Ishikawa (cell line): ENCODE measurements at regions not wholly inside any gene's neighbourhood (a gene's known extent, or its start where the extent isn't known, plus 50 kb on each side); places are given as distances from the start of the nearest gene placed in this dataset.

Experiments
- CEBPB ChIP-seq: IDR thresholded peaks from 2 replicates; pipeline ENCODE4 v1.6.1; 2012
- CREB1 ChIP-seq: IDR thresholded peaks from 2 replicates; pipeline ENCODE4 v1.6.1; 2012; ENCODE audit warnings: low read depth
- EGR1 ChIP-seq: IDR thresholded peaks from 2 replicates; pipeline ENCODE4 v1.6.1; 2012
- EP300 ChIP-seq: IDR thresholded peaks from 2 replicates; pipeline ENCODE4 v1.6.1; 2012; ENCODE audit warnings: borderline replicate concordance
- FOXM1 ChIP-seq: IDR thresholded peaks from 2 replicates; pipeline ENCODE4 v1.6.1; 2012; ENCODE audit warnings: low read depth, borderline replicate concordance
- MAX ChIP-seq: IDR thresholded peaks from 2 replicates; pipeline ENCODE4 v1.6.1; 2012
- NFIC ChIP-seq: IDR thresholded peaks from 2 replicates; pipeline ENCODE4 v1.6.1; 2012
- RAD21 ChIP-seq: IDR thresholded peaks from 2 replicates; pipeline ENCODE4 v1.6.1; 2012; ENCODE audit warnings: low read depth
- REST ChIP-seq: IDR thresholded peaks from 2 replicates; pipeline ENCODE4 v1.6.1; 2012; ENCODE audit warnings: low read depth, mild to moderate bottlenecking
- TAF1 ChIP-seq: IDR thresholded peaks from 2 replicates; pipeline ENCODE4 v1.6.1; 2012; ENCODE audit warnings: low read depth, mild to moderate bottlenecking
- TCF12 ChIP-seq: IDR thresholded peaks from 2 replicates; pipeline ENCODE4 v1.6.1; 2012; ENCODE audit warnings: low read depth
- TEAD4 ChIP-seq: IDR thresholded peaks from 2 replicates; pipeline ENCODE4 v1.6.1; 2012
- USF1 ChIP-seq: IDR thresholded peaks from 2 replicates; pipeline ENCODE4 v1.6.1; 2012
- YY1 ChIP-seq: IDR thresholded peaks from 2 replicates; pipeline ENCODE4 v1.6.1; 2012; ENCODE audit warnings: low read depth
- ZBTB7A ChIP-seq: IDR thresholded peaks from 2 replicates; pipeline ENCODE4 v1.6.1; 2012; ENCODE audit warnings: low read depth

GRCh38 chr1:228838717-228839500 lies 103.6 kb downstream of the RHOU start:
- TF ChIP-seq TEAD4 (no peak), RAD21 (no peak), FOXM1 (no peak), TAF1 (no peak), MAX (peak; percentile 53; the same call in 1 of the 2 replicates), CREB1 (no peak)

GRCh38 chr1:228839656-228840055 lies 104.4 kb downstream of the RHOU start:
- TF ChIP-seq TAF1 (no peak), TCF12 (no peak), CREB1 (no peak), FOXM1 (no peak), EGR1 (no peak), MAX (no peak), ZBTB7A (no peak), CEBPB (no peak), USF1 (no peak), YY1 (no peak), EP300 (no peak), NFIC (no peak), REST (no peak), TEAD4 (no peak), RAD21 (no peak)

GRCh38 chr1:228841632-228842031 lies 106.4 kb downstream of the RHOU start:
- no peak for TF ChIP-seq CEBPB
- no peak for TF ChIP-seq TCF12
- no peak for TF ChIP-seq YY1
- no peak for TF ChIP-seq TAF1
- no peak for TF ChIP-seq USF1
- TF ChIP-seq TEAD4: no peak
- no peak for TF ChIP-seq REST
- no peak for TF ChIP-seq EGR1
- TF ChIP-seq EP300: no peak
- TF ChIP-seq NFIC: no peak
- TF ChIP-seq CREB1: no peak
- no peak for TF ChIP-seq RAD21
- no peak for TF ChIP-seq FOXM1
- TF ChIP-seq MAX: no peak

GRCh38 chr1:228842094-228842775 lies 107.0 kb downstream of the RHOU start:
- TF ChIP-seq CREB1: 0 out of 2 replicates have a peak, but pooled peaks have one; percentile 18
- TF ChIP-seq USF1: no peak
- peak; percentile 30; the same call in 1 of the 2 replicates for TF ChIP-seq NFIC
- TF ChIP-seq CEBPB: no peak
- TF ChIP-seq ZBTB7A: 0 out of 2 replicates have a peak, but pooled peaks have one; percentile 37

GRCh38 chr1:228845101-228845500 lies 109.8 kb downstream of the RHOU start:
- TF ChIP-seq EP300: no peak
- no peak for TF ChIP-seq CREB1
- TF ChIP-seq TAF1: no peak
